Fibroblast of lung (primary cell): ENCODE measurements at regions not wholly inside any gene's neighbourhood (a gene's known extent, or its start where the extent isn't known, plus 50 kb on each side); places are given as distances from the start of the nearest gene placed in this dataset.

Experiments used
- DNase-seq, 2 donors: peaks; one replicate each; pipeline versions ENCODE4 v3.0.0 to v3.0.0-alpha.2; 2010; ENCODE audit warnings: low read depth in 2 of 2
- H2AFZ ChIP-seq: 2 replicates; pipeline ENCODE4 v1.5.1; 2012; ENCODE audit warnings: low read length, control low read depth, inconsistent platforms
- H3K27ac ChIP-seq: 2 replicates; pipeline ENCODE4 v1.5.1; 2011; ENCODE audit warnings: low read length, control low read depth; ENCODE audit not compliant: insufficient read depth
- H3K27me3 ChIP-seq: 2 replicates; pipeline ENCODE4 v1.5.1; 2011; ENCODE audit warnings: mild to moderate bottlenecking, low read length; ENCODE audit not compliant: control insufficient read depth, insufficient read depth
- H3K36me3 ChIP-seq: 2 replicates; pipeline ENCODE4 v1.5.1; 2011; ENCODE audit warnings: low read length; ENCODE audit not compliant: control insufficient read depth, insufficient read depth
- H3K4me1 ChIP-seq: 2 replicates; pipeline ENCODE4 v1.5.1; 2011; ENCODE audit warnings: low read length; ENCODE audit not compliant: control insufficient read depth, insufficient read depth; ENCODE audit errors: extremely low read depth
- H3K4me2 ChIP-seq: 2 replicates; pipeline ENCODE4 v1.5.1; 2011; ENCODE audit warnings: low read length, control low read depth; ENCODE audit not compliant: insufficient read depth; ENCODE audit errors: extremely low read depth
- H3K4me3 ChIP-seq, 4 experiments: fragments of 200-600 bp in 1 of 4; sonication (generic) in 1 of 4; replicated peaks in 1 of 4; 2 replicates each; pipeline ENCODE4 v1.5.1; 2011 to 2016; ENCODE audit warnings: low read length in 4 of 4, low read depth in 3 of 4, mild to moderate bottlenecking in 3 of 4, control low read depth in 2 of 4, inconsistent platforms in 1 of 4, mixed read lengths in 1 of 4; ENCODE audit not compliant: insufficient read depth in 1 of 4; ENCODE audit errors: control extremely low read depth in 1 of 4
- H3K79me2 ChIP-seq: 2 replicates; pipeline ENCODE4 v1.5.1; 2012; ENCODE audit warnings: mild to moderate bottlenecking, low read length, inconsistent platforms; ENCODE audit not compliant: control insufficient read depth, insufficient read depth
- H3K9ac ChIP-seq: 2 replicates; pipeline ENCODE4 v1.5.1; 2011; ENCODE audit warnings: mild to moderate bottlenecking, low read length, control low read depth; ENCODE audit not compliant: insufficient read depth
- H3K9me3 ChIP-seq: 2 replicates; pipeline ENCODE4 v1.5.1; 2012; ENCODE audit warnings: low read depth, low read length; ENCODE audit not compliant: control insufficient read depth, insufficient read depth
- H4K20me1 ChIP-seq: 2 replicates; pipeline ENCODE4 v1.5.1; 2011; ENCODE audit warnings: low read length; ENCODE audit not compliant: control insufficient read depth, insufficient read depth; ENCODE audit errors: extremely low read depth
- EZH2 ChIP-seq: IDR thresholded peaks from 2 replicates; pipeline ENCODE4 v1.5.1; 2012; ENCODE audit warnings: low read length, control low read depth, mild to moderate bottlenecking; ENCODE audit errors: missing control alignments
- TF ChIP-seq, protein P1 (sequence below), 2 donors: IDR thresholded peaks in 1 of 2; conservative IDR thresholded peaks in 1 of 2; 1 replicate in 1 of 2; 2 replicates in 1 of 2; pipeline ENCODE4 v1.5.1; 2011 to 2012; ENCODE audit warnings: low read length in 2 of 2, control low read depth in 1 of 2, inconsistent platforms in 1 of 2, low read depth in 1 of 2, mild to moderate bottlenecking in 1 of 2

DNA sequence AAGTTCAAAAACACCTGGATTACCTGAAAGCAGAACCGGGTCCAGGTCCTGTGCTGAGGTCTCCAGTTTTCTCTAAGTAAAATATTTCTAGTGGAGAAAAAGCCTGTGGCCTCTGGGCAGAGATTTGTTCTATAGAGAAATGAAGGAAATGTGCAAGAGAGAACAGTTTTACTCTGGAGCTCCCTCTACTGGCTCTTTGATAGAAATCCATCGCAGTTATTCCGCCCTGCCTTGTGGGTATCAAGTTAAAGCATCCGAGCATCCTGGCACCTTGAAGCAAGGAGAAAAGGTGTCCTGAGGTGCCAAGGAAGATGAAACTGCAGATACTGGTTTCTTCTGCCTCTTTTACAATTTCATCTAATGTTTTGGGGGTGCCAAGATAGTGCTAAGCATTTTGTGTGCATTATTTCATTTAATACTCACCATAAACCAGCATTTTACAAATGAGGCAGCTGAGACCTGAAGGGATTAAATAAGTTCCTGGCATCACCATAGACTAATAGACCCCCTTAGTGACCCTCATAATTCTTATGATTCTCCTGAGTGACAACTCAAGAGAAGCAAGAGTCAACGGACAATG lies 113.1 kb upstream of the HSD17B12 start:
- H3K27ac ChIP-seq, result no peak overlapping the region
- no peak overlapping the region for H2AFZ ChIP-seq
- DNase-seq, result peak; percentile 29 to 60
- no peaks in the 10 kb centered on the region for H3K36me3 ChIP-seq
- no peaks in the 10 kb centered on the region for H3K9me3 ChIP-seq
- H3K9ac ChIP-seq, result no peak overlapping the region
- no peaks in the 10 kb centered on the region for H3K4me1 ChIP-seq
- H4K20me1 ChIP-seq, result peaks cover 1% of the 10 kb centered on the region
- H3K4me2 ChIP-seq, result no peak overlapping the region
- H3K27me3 ChIP-seq, result peaks cover 9% of the 10 kb centered on the region
- TF ChIP-seq, protein P1, sequence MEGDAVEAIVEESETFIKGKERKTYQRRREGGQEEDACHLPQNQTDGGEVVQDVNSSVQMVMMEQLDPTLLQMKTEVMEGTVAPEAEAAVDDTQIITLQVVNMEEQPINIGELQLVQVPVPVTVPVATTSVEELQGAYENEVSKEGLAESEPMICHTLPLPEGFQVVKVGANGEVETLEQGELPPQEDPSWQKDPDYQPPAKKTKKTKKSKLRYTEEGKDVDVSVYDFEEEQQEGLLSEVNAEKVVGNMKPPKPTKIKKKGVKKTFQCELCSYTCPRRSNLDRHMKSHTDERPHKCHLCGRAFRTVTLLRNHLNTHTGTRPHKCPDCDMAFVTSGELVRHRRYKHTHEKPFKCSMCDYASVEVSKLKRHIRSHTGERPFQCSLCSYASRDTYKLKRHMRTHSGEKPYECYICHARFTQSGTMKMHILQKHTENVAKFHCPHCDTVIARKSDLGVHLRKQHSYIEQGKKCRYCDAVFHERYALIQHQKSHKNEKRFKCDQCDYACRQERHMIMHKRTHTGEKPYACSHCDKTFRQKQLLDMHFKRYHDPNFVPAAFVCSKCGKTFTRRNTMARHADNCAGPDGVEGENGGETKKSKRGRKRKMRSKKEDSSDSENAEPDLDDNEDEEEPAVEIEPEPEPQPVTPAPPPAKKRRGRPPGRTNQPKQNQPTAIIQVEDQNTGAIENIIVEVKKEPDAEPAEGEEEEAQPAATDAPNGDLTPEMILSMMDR (conservative IDR thresholded peaks at IDR 0.05 in 1 of 2, IDR thresholded peaks at IDR 0.05 in 1 of 2; ENCODE audit: low read depth in 1 of 2, low read length in 2 of 2), result peak; percentile 72 to 79
- no peak for TF ChIP-seq EZH2
- no peaks in the 10 kb centered on the region for H3K79me2 ChIP-seq
- H3K4me3 ChIP-seq, result no peak overlapping the region

DNA sequence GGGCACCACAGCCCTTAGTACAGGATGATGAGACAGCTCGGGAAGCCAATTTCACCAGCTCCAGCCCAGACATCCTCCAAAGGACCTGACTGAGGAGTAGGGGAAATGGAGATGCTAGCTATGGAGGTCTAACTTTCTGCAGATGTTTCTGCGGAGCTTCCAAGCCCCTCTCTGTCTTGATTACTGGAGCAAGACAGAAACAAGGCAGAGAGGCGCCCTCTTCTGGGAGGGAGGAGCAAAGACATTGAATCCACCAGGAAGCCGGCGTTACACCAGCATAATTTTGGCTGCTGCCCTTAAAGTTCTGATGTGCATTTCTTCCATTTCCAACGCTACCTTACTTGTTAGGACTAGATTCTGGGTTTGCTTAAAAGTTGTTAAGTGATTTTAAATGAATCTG lies 107.3 kb upstream of the HSD17B12 start:
- Histone ChIP-seq H3K4me2 (no peak overlapping the region), H3K9me3 (no peaks in the 10 kb centered on the region), H4K20me1 (peaks cover 1% of the 10 kb centered on the region), H2AFZ (no peak overlapping the region), H3K4me1 (no peaks in the 10 kb centered on the region), H3K27ac (no peak overlapping the region), H3K4me3 (no peak overlapping the region), H3K27me3 (peaks cover 49% of the 10 kb centered on the region), H3K79me2 (no peaks in the 10 kb centered on the region), H3K36me3 (no peaks in the 10 kb centered on the region), H3K9ac (no peak overlapping the region)
- no peak for DNase-seq
- TF ChIP-seq, protein P1 (conservative IDR thresholded peaks at IDR 0.05 in 1 of 2, IDR thresholded peaks at IDR 0.05 in 1 of 2; ENCODE audit: low read depth in 1 of 2, low read length in 2 of 2), result peak; percentile 31 to 48
- TF ChIP-seq EZH2, result no peak

DNA sequence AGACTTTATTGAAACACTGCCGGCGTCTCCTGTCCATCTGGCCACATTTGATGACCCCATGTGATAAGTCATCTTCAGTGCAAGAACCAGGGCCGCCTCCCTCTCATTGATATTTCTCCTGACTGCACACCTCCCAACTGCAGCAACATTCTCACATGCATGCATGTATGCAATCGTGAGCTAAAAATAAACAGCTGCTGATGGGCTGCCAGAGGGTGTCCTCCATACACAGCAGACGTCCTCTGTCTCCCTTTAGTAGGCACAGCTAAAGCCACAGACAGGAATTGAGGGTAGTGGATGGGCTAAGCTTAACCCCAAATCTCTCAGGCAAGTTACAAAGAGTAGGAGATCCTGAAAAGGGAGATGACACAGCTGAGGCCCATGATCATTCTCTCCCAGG lies 106.7 kb upstream of the HSD17B12 start:
- Histone ChIP-seq H3K9ac (no peak overlapping the region), H3K79me2 (no peaks in the 10 kb centered on the region), H3K27me3 (peaks cover 51% of the 10 kb centered on the region), H3K4me1 (no peaks in the 10 kb centered on the region), H3K9me3 (no peaks in the 10 kb centered on the region), H3K36me3 (no peaks in the 10 kb centered on the region), H4K20me1 (peaks cover 1% of the 10 kb centered on the region), H3K27ac (no peak overlapping the region), H2AFZ (no peak overlapping the region), H3K4me2 (no peak overlapping the region), H3K4me3 (no peak overlapping the region)
- TF ChIP-seq, protein P1 (conservative IDR thresholded peaks at IDR 0.05 in 1 of 2, IDR thresholded peaks at IDR 0.05 in 1 of 2; ENCODE audit: low read depth in 1 of 2, low read length in 2 of 2), result no peak
- no peak for TF ChIP-seq EZH2
- DNase-seq, result no peak
